HCT116 (cell line): ENCODE measurements at regions not wholly inside any gene's neighbourhood (a gene's known extent, or its start where the extent isn't known, plus 50 kb on each side); places are given as distances from the start of the nearest gene placed in this dataset.

Source experiments
- ATAC-seq: fragments of 200-7000 bp; cut with Tn5 transposase; 2 replicates; pipeline ENCODE4 v1.9.1; 2020; ENCODE audit warnings: mild to moderate bottlenecking, moderate library complexity
- BruUV-seq: library from RNA; stranded (reverse); fragments of 400-500 nt; replicated peaks from 2 replicates; lab custom pipeline; 2021; lab: Mats Ljungman, UMichigan
- CTCF ChIA-PET: fragments of 300-600 bp; sonication (Branson Sonifier 250); formaldehyde crosslinking; loops from one replicate; lab custom pipeline; 2021; ENCODE audit warnings: antibody characterized with exemption; lab: Charles Lee
- POLR2A ChIA-PET: fragments of 300-600, 350-600 bp; sonication (Branson Sonifier 250); formaldehyde crosslinking; loops from one replicate; lab custom pipeline; 2021; ENCODE audit warnings: antibody characterized with exemption; lab: Charles Lee
- RAD21 ChIA-PET, 2 experiments: fragments of 300-600 bp; sonication (Branson Sonifier 250); formaldehyde crosslinking; loops; one replicate each; lab custom pipeline; 2023; ENCODE audit warnings: low total read pairs in 2 of 2; ENCODE audit not compliant: uncharacterized antibody in 2 of 2, unreplicated experiment in 2 of 2, low non-redundant PET in 1 of 2; lab: Charles Lee
- DNase-seq: peaks from one replicate; pipeline ENCODE4 v3.0.0-alpha.2; 2010; ENCODE audit warnings: low read depth, low spot score
- H2AFZ ChIP-seq: fragments of 200-600 bp; shearing (Covaris generic), sonication (generic); 2 replicates; pipeline ENCODE4 v1.6.1; 2017; ENCODE audit warnings: low read depth, mixed run types, mixed read lengths, antibody characterized with exemption, low read length; ENCODE audit not compliant: poor library complexity, severe bottlenecking
- H3K27ac ChIP-seq: 2 replicates; pipeline ENCODE4 v1.5.1; 2012; ENCODE audit warnings: low read depth, low read length
- H3K27me3 ChIP-seq: fragments of 200-600 bp; sonication (generic); 2 replicates; pipeline ENCODE4 v1.6.1; 2016; ENCODE audit warnings: mixed run types, low read length, mixed read lengths; ENCODE audit not compliant: insufficient read depth
- H3K36me3 ChIP-seq, 2 experiments: fragments of 200-500 bp in 1 of 2; fragments of 200-600 bp in 1 of 2; sonication (Bioruptor generic) in 1 of 2; sonication (generic) in 1 of 2; 2 replicates each; pipeline versions ENCODE4 v1.5.1 to v1.6.1; 2014 to 2016; ENCODE audit warnings: low read length in 2 of 2, inconsistent platforms in 1 of 2, mixed read lengths in 1 of 2, mixed run types in 1 of 2; ENCODE audit not compliant: insufficient read depth in 2 of 2, control insufficient read depth in 1 of 2
- H3K4me1 ChIP-seq, 2 experiments: fragments of 200-600 bp in 1 of 2; sonication (generic) in 1 of 2; 2 replicates each; pipeline versions ENCODE4 v1.5.1 to v1.6.1; 2012 to 2017; ENCODE audit warnings: low read length in 2 of 2, inconsistent platforms in 1 of 2, mild to moderate bottlenecking in 1 of 2, mixed read lengths in 1 of 2, mixed run types in 1 of 2, moderate library complexity in 1 of 2; ENCODE audit not compliant: insufficient read depth in 2 of 2, control insufficient read depth in 1 of 2
- H3K4me2 ChIP-seq: fragments of 200-600 bp; sonication (generic); 2 replicates; pipeline ENCODE4 v1.6.1; 2017; ENCODE audit warnings: mixed run types, low read length, mixed read lengths
- H3K4me3 ChIP-seq, 2 experiments: fragments of 200-600 bp in 1 of 2; sonication (generic) in 1 of 2; replicated peaks in 1 of 2; 2 replicates each; pipeline ENCODE4 v1.5.1; 2011 to 2016; ENCODE audit warnings: low read length in 2 of 2, control low read depth in 1 of 2, low read depth in 1 of 2, mild to moderate bottlenecking in 1 of 2, mixed read lengths in 1 of 2, mixed run types in 1 of 2
- H3K79me2 ChIP-seq: fragments of 200-600 bp; sonication (generic); 2 replicates; pipeline ENCODE4 v1.6.1; 2017; ENCODE audit warnings: mild to moderate bottlenecking, mixed run types, low read length, moderate library complexity, mixed read lengths; ENCODE audit not compliant: insufficient read depth
- H3K9ac ChIP-seq: fragments of 200-600 bp; sonication (generic); 2 replicates; pipeline ENCODE4 v1.6.1; 2016; ENCODE audit warnings: low read length, mixed read lengths
- H3K9me2 ChIP-seq: fragments of 200-600 bp; sonication (generic), shearing (Covaris generic); 2 replicates; pipeline ENCODE4 v1.6.1; 2017; ENCODE audit warnings: mixed run types, mild to moderate bottlenecking, moderate library complexity; ENCODE audit not compliant: insufficient read depth
- H3K9me3 ChIP-seq, 2 experiments: fragments of 200-500 bp in 1 of 2; fragments of 200-600 bp in 1 of 2; sonication (Bioruptor generic) in 1 of 2; sonication (generic) in 1 of 2; 2 replicates each; pipeline ENCODE4 v1.6.1; 2014 to 2017; ENCODE audit warnings: low read length in 2 of 2, mixed read lengths in 2 of 2, inconsistent platforms in 1 of 2, low read depth in 1 of 2, mild to moderate bottlenecking in 1 of 2, mixed run types in 1 of 2, moderate library complexity in 1 of 2; ENCODE audit not compliant: control insufficient read depth in 1 of 2, insufficient read depth in 1 of 2
- H4K20me1 ChIP-seq: fragments of 200-600 bp; sonication (generic), shearing (Covaris generic); 2 replicates; pipeline ENCODE4 v1.6.1; 2017; ENCODE audit warnings: mixed run types, mild to moderate bottlenecking, moderate library complexity; ENCODE audit not compliant: insufficient read depth
- ATF3 ChIP-seq: IDR thresholded peaks from 2 replicates; pipeline ENCODE4 v1.6.1; 2012
- CBX3 ChIP-seq: IDR thresholded peaks from 2 replicates; pipeline ENCODE4 v1.6.1; 2012; ENCODE audit warnings: low read depth
- EGR1 ChIP-seq: IDR thresholded peaks from 2 replicates; pipeline ENCODE4 v1.6.1; 2012; ENCODE audit warnings: low read depth
- EZH2 ChIP-seq: fragments of 200-600 bp; sonication (generic); IDR thresholded peaks from 2 replicates; pipeline ENCODE4 v1.6.1; 2017; ENCODE audit warnings: antibody characterized with exemption, mixed run types
- EZH2phosphoT487 ChIP-seq: fragments of 200-600 bp; IDR thresholded peaks from 2 replicates; pipeline ENCODE4 v1.6.1; 2018; ENCODE audit warnings: antibody characterized with exemption, borderline replicate concordance
- MAX ChIP-seq: IDR thresholded peaks from 2 replicates; pipeline ENCODE4 v1.6.1; 2012
- POLR2AphosphoS5 ChIP-seq: IDR thresholded peaks from 2 replicates; pipeline ENCODE4 v1.6.1; 2011; ENCODE audit warnings: mild to moderate bottlenecking, low read depth, low read length, moderate library complexity
- RAD21 ChIP-seq: IDR thresholded peaks from 2 replicates; pipeline ENCODE4 v1.6.1; 2012; ENCODE audit warnings: low read depth, mild to moderate bottlenecking
- SIN3A ChIP-seq: IDR thresholded peaks from 2 replicates; pipeline ENCODE4 v1.6.1; 2012; ENCODE audit warnings: low read depth
- SP1 ChIP-seq: IDR thresholded peaks from 2 replicates; pipeline ENCODE4 v1.6.1; 2012; ENCODE audit warnings: low read depth
- SRF ChIP-seq: IDR thresholded peaks from 2 replicates; pipeline ENCODE4 v1.6.1; 2012; ENCODE audit warnings: low read depth
- TCF7L2 ChIP-seq: IDR thresholded peaks from 2 replicates; pipeline ENCODE4 v1.7.0; 2011; ENCODE audit warnings: borderline replicate concordance, inconsistent platforms; ENCODE audit not compliant: insufficient read depth, insufficient read length; ENCODE audit errors: extremely low read depth
- YY1 ChIP-seq: IDR thresholded peaks from 2 replicates; pipeline ENCODE4 v1.6.1; 2011; ENCODE audit warnings: low read length, low read depth, moderate library complexity, mild to moderate bottlenecking; ENCODE audit not compliant: insufficient replicate concordance; ENCODE audit errors: extremely low read depth
- ZNF274 ChIP-seq: fragments of 200-500 bp; sonication (Bioruptor generic); IDR thresholded peaks from 2 replicates; pipeline ENCODE4 v1.6.1; 2014; ENCODE audit warnings: mild to moderate bottlenecking, low read depth, low read length, inconsistent platforms
- intact Hi-C: fragments of 100-400 bp; cut with micrococcal nuclease; formaldehyde crosslinking; loops from 2 replicates; pipeline ENCODE4 v1.10.0; 2022
- TF ChIP-seq, protein P1 (sequence below), 3 experiments: fragments of 200-600 bp in 1 of 3; sonication (generic) in 1 of 3; IDR thresholded peaks in 2 of 3; conservative IDR thresholded peaks in 1 of 3; 2 replicates each; pipeline ENCODE4 v1.5.1; 2012 to 2017; ENCODE audit warnings: low read depth in 2 of 3, low read length in 2 of 3, antibody characterized with exemption in 1 of 3, borderline replicate concordance in 1 of 3, control low read depth in 1 of 3, mild to moderate bottlenecking in 1 of 3, mixed read lengths in 1 of 3, mixed run types in 1 of 3, moderate library complexity in 1 of 3; ENCODE audit not compliant: insufficient read depth in 1 of 3
- TF ChIP-seq, protein P2 (sequence below): IDR thresholded peaks from 2 replicates; pipeline ENCODE4 v1.6.1; 2011; ENCODE audit warnings: mild to moderate bottlenecking, low read length, moderate library complexity; ENCODE audit not compliant: insufficient replicate concordance; ENCODE audit errors: extremely low read depth
- TF ChIP-seq, protein P3 (sequence below): IDR thresholded peaks from 2 replicates; pipeline ENCODE4 v1.6.1; 2012; ENCODE audit warnings: low read depth

- H3K9me2 ChIP-seq: no peaks in the 10 kb centered on the region
- no peaks in the 10 kb centered on the region for H4K20me1 ChIP-seq
- BruUV-seq: no TSS peak
- ChIA-PET POLR2A (no interaction called here), RAD21 (no interaction called here), CTCF (no interaction called here)
- intact Hi-C loops: no loop called here
- no peak overlapping the region for H3K4me2 ChIP-seq
- H3K27ac ChIP-seq: no peak overlapping the region
- H3K27me3 ChIP-seq: no peaks in the 10 kb centered on the region
- no peaks in the 10 kb centered on the region for H3K36me3 ChIP-seq
- ATAC-seq: no peak
- no peak for DNase-seq
- H2AFZ ChIP-seq: no peak overlapping the region
- no peak for TF ChIP-seq SIN3A
- no peak for TF ChIP-seq MAX
- no peak for TF ChIP-seq ZNF274
- TF ChIP-seq CBX3: no peak
- TF ChIP-seq, protein P1, sequence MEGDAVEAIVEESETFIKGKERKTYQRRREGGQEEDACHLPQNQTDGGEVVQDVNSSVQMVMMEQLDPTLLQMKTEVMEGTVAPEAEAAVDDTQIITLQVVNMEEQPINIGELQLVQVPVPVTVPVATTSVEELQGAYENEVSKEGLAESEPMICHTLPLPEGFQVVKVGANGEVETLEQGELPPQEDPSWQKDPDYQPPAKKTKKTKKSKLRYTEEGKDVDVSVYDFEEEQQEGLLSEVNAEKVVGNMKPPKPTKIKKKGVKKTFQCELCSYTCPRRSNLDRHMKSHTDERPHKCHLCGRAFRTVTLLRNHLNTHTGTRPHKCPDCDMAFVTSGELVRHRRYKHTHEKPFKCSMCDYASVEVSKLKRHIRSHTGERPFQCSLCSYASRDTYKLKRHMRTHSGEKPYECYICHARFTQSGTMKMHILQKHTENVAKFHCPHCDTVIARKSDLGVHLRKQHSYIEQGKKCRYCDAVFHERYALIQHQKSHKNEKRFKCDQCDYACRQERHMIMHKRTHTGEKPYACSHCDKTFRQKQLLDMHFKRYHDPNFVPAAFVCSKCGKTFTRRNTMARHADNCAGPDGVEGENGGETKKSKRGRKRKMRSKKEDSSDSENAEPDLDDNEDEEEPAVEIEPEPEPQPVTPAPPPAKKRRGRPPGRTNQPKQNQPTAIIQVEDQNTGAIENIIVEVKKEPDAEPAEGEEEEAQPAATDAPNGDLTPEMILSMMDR (IDR thresholded peaks at IDR 0.05 in 2 of 3, conservative IDR thresholded peaks at IDR 0.05 in 1 of 3; ENCODE audit: borderline replicate concordance in 1 of 3, insufficient read depth in 1 of 3, low read depth in 2 of 3, low read length in 2 of 3): no peak
- TF ChIP-seq TCF7L2: no peak
- no peak for TF ChIP-seq EZH2
- no peak for TF ChIP-seq ATF3
- no peak for TF ChIP-seq RAD21
- TF ChIP-seq SP1: no peak
- TF ChIP-seq, protein P2, sequence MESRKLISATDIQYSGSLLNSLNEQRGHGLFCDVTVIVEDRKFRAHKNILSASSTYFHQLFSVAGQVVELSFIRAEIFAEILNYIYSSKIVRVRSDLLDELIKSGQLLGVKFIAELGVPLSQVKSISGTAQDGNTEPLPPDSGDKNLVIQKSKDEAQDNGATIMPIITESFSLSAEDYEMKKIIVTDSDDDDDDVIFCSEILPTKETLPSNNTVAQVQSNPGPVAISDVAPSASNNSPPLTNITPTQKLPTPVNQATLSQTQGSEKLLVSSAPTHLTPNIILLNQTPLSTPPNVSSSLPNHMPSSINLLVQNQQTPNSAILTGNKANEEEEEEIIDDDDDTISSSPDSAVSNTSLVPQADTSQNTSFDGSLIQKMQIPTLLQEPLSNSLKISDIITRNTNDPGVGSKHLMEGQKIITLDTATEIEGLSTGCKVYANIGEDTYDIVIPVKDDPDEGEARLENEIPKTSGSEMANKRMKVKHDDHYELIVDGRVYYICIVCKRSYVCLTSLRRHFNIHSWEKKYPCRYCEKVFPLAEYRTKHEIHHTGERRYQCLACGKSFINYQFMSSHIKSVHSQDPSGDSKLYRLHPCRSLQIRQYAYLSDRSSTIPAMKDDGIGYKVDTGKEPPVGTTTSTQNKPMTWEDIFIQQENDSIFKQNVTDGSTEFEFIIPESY: no peak
- TF ChIP-seq SRF: no peak
- TF ChIP-seq, protein P3, sequence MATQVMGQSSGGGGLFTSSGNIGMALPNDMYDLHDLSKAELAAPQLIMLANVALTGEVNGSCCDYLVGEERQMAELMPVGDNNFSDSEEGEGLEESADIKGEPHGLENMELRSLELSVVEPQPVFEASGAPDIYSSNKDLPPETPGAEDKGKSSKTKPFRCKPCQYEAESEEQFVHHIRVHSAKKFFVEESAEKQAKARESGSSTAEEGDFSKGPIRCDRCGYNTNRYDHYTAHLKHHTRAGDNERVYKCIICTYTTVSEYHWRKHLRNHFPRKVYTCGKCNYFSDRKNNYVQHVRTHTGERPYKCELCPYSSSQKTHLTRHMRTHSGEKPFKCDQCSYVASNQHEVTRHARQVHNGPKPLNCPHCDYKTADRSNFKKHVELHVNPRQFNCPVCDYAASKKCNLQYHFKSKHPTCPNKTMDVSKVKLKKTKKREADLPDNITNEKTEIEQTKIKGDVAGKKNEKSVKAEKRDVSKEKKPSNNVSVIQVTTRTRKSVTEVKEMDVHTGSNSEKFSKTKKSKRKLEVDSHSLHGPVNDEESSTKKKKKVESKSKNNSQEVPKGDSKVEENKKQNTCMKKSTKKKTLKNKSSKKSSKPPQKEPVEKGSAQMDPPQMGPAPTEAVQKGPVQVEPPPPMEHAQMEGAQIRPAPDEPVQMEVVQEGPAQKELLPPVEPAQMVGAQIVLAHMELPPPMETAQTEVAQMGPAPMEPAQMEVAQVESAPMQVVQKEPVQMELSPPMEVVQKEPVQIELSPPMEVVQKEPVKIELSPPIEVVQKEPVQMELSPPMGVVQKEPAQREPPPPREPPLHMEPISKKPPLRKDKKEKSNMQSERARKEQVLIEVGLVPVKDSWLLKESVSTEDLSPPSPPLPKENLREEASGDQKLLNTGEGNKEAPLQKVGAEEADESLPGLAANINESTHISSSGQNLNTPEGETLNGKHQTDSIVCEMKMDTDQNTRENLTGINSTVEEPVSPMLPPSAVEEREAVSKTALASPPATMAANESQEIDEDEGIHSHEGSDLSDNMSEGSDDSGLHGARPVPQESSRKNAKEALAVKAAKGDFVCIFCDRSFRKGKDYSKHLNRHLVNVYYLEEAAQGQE: no peak
- no peak for TF ChIP-seq POLR2AphosphoS5
- TF ChIP-seq EGR1: no peak
- TF ChIP-seq YY1: no peak
- TF ChIP-seq EZH2phosphoT487: no peak
- no peak overlapping the region for H3K9ac ChIP-seq
- no peaks in the 10 kb centered on the region for H3K9me3 ChIP-seq
- H3K79me2 ChIP-seq: no peaks in the 10 kb centered on the region
- no peak overlapping the region for H3K4me3 ChIP-seq
- H3K4me1 ChIP-seq: no peaks in the 10 kb centered on the region
These were observed 1299.8 kb upstream of the TMEM132C start for GRCh38 chr12:126967152-126967551.
